HEK293 (cell line): ENCODE measurements at regions not wholly inside any gene's neighbourhood (a gene's known extent, or its start where the extent isn't known, plus 50 kb on each side); places are given as distances from the start of the nearest gene placed in this dataset.

Experiments
- CTCF ChIA-PET: fragments of 350-600 bp; formaldehyde crosslinking; extraction: SDS; loops from one replicate; lab custom pipeline; 2021; ENCODE audit warnings: antibody characterized with exemption; lab: Yijun Ruan, JAX
- POLR2A ChIA-PET: fragments of 300-600 bp; formaldehyde crosslinking; extraction: SDS; loops from one replicate; lab custom pipeline; 2020; ENCODE audit warnings: antibody characterized with exemption, inconsistent platforms; lab: Yijun Ruan, JAX
- H3K27ac ChIP-seq: fragments of 200-500 bp; sonication (Bioruptor generic); 2 replicates; pipeline ENCODE4 v1.5.1; 2014; ENCODE audit warnings: low read depth, low read length, control low read depth, inconsistent platforms; ENCODE audit errors: extremely low read depth
- H3K36me3 ChIP-seq, 2 experiments: fragments of 200-500 bp in 1 of 2; sonication (Bioruptor generic) in 1 of 2; 1 replicate in 1 of 2; 2 replicates in 1 of 2; pipeline ENCODE4 v1.5.1; 2014 to 2017; ENCODE audit warnings: inconsistent platforms in 2 of 2, low read length in 2 of 2; ENCODE audit not compliant: control insufficient read depth in 2 of 2, insufficient read depth in 1 of 2
- H3K4me1 ChIP-seq: fragments of 200-500 bp; sonication (Bioruptor generic); 2 replicates; pipeline ENCODE4 v1.5.1; 2014; ENCODE audit warnings: mild to moderate bottlenecking, low read length, inconsistent platforms; ENCODE audit not compliant: control insufficient read depth, insufficient read depth
- H3K4me3 ChIP-seq: 2 replicates; pipeline ENCODE4 v1.5.1; 2011; ENCODE audit warnings: low read depth, mild to moderate bottlenecking, control low read depth, low read length, moderate library complexity
- H3K9me3 ChIP-seq: fragments of 200-500 bp; sonication (Bioruptor generic); 2 replicates; pipeline ENCODE4 v1.5.1; 2014; ENCODE audit warnings: low read depth, low read length, inconsistent platforms; ENCODE audit not compliant: control insufficient read depth, insufficient read depth
- ATF2 ChIP-seq: fragments of 450-650 bp; formaldehyde crosslinking; IDR thresholded peaks from 2 replicates; pipeline ENCODE4 v1.5.1; 2016; ENCODE audit warnings: missing biosample characterization, missing genetic modification characterization, low read depth
- BCL11A ChIP-seq: fragments of 450-650 bp; formaldehyde crosslinking; IDR thresholded peaks from 2 replicates; pipeline ENCODE4 v1.5.1; 2016; ENCODE audit warnings: low read depth, missing biosample characterization, missing genetic modification characterization
- BCL11B ChIP-seq: fragments of 450-650 bp; formaldehyde crosslinking; IDR thresholded peaks from 2 replicates; pipeline ENCODE4 v1.5.1; 2016; ENCODE audit warnings: low read depth, missing biosample characterization, missing genetic modification characterization
- ELK4 ChIP-seq: IDR thresholded peaks from 2 replicates; pipeline ENCODE4 v1.6.1; 2011; ENCODE audit warnings: mild to moderate bottlenecking, low read depth, low read length, borderline replicate concordance
- GFI1B ChIP-seq: fragments of 450-650 bp; formaldehyde crosslinking; IDR thresholded peaks from 2 replicates; pipeline ENCODE4 v1.5.1; 2016; ENCODE audit warnings: missing biosample characterization, missing genetic modification characterization
- GLI2 ChIP-seq: fragments of 450-650 bp; formaldehyde crosslinking; IDR thresholded peaks from 2 replicates; pipeline ENCODE4; 2017; ENCODE audit warnings: missing biosample characterization, missing genetic modification characterization, low read depth, borderline replicate concordance
- GLI4 ChIP-seq: fragments of 450-650 bp; formaldehyde crosslinking; IDR thresholded peaks from 2 replicates; pipeline ENCODE4 v1.5.1; 2016; ENCODE audit warnings: missing biosample characterization, missing genetic modification characterization
- IKZF3 ChIP-seq: fragments of 450-650 bp; IDR thresholded peaks from 2 replicates; pipeline ENCODE4 v1.5.0; 2018; ENCODE audit warnings: missing biosample characterization, mild to moderate bottlenecking, missing genetic modification characterization, moderate library complexity
- KLF10 ChIP-seq: fragments of 450-650 bp; IDR thresholded peaks from 2 replicates; pipeline ENCODE4 v1.5.1; 2018; ENCODE audit warnings: missing biosample characterization, mild to moderate bottlenecking, missing genetic modification characterization
- KLF16 ChIP-seq: fragments of 450-650 bp; formaldehyde crosslinking; IDR thresholded peaks from 2 replicates; pipeline ENCODE4 v1.5.1; 2017; ENCODE audit warnings: missing biosample characterization, missing genetic modification characterization
- MEIS1 ChIP-seq: sonication (generic); formaldehyde crosslinking; IDR thresholded peaks from 2 replicates; pipeline ENCODE4 v1.8.1; 2022; ENCODE audit warnings: missing genetic modification reagents, mild to moderate bottlenecking, borderline replicate concordance
- MZF1 ChIP-seq: fragments of 450-650 bp; formaldehyde crosslinking; IDR thresholded peaks from 2 replicates; pipeline ENCODE4 v1.5.1; 2017; ENCODE audit warnings: missing biosample characterization, missing genetic modification characterization, borderline replicate concordance
- PRDM1 ChIP-seq: fragments of 450-650 bp; formaldehyde crosslinking; IDR thresholded peaks from 2 replicates; pipeline ENCODE4; 2016; ENCODE audit warnings: missing biosample characterization, missing genetic modification characterization
- SCRT1 ChIP-seq: fragments of 450-650 bp; formaldehyde crosslinking; IDR thresholded peaks from 2 replicates; pipeline ENCODE4 v1.5.1; 2016; ENCODE audit warnings: missing biosample characterization, missing genetic modification characterization, borderline replicate concordance
- SP3 ChIP-seq: fragments of 450-650 bp; formaldehyde crosslinking; IDR thresholded peaks from 2 replicates; pipeline ENCODE4 v1.5.1; 2016; ENCODE audit warnings: missing biosample characterization, missing genetic modification characterization
- ZBTB20 ChIP-seq: fragments of 450-650 bp; formaldehyde crosslinking; IDR thresholded peaks from 2 replicates; pipeline ENCODE4 v1.5.1; 2016; ENCODE audit warnings: missing biosample characterization, missing genetic modification characterization
- ZFHX2 ChIP-seq: fragments of 450-650 bp; formaldehyde crosslinking; conservative IDR thresholded peaks from 2 replicates; pipeline ENCODE4 v1.5.1; 2016; ENCODE audit warnings: missing biosample characterization, missing genetic modification characterization
- ZFP41 ChIP-seq: fragments of 450-650 bp; formaldehyde crosslinking; IDR thresholded peaks from 2 replicates; pipeline ENCODE4 v1.5.1; 2016; ENCODE audit warnings: missing biosample characterization, missing genetic modification characterization, borderline replicate concordance
- ZNF23 ChIP-seq: fragments of 450-650 bp; formaldehyde crosslinking; IDR thresholded peaks from 2 replicates; pipeline ENCODE4 v1.5.1; 2016; ENCODE audit warnings: missing biosample characterization, missing genetic modification characterization, borderline replicate concordance
- ZNF302 ChIP-seq: fragments of 450-650 bp; formaldehyde crosslinking; IDR thresholded peaks from 2 replicates; pipeline ENCODE4 v1.5.1; 2016; ENCODE audit warnings: missing biosample characterization, missing genetic modification characterization, low read depth
- ZNF341 ChIP-seq: fragments of 450-650 bp; formaldehyde crosslinking; IDR thresholded peaks from 2 replicates; pipeline ENCODE4; 2016; ENCODE audit warnings: low read depth, missing biosample characterization, missing genetic modification characterization
- ZNF354C ChIP-seq: fragments of 450-650 bp; formaldehyde crosslinking; IDR thresholded peaks from 2 replicates; pipeline ENCODE4 v1.5.1; 2016; ENCODE audit warnings: missing biosample characterization, missing genetic modification characterization, low read depth, borderline replicate concordance
- ZNF518A ChIP-seq: fragments of 450-650 bp; formaldehyde crosslinking; conservative IDR thresholded peaks from 2 replicates; pipeline ENCODE4 v1.5.1; 2016; ENCODE audit warnings: low read depth, missing biosample characterization, missing genetic modification characterization
- ZNF555 ChIP-seq: fragments of 450-650 bp; formaldehyde crosslinking; conservative IDR thresholded peaks from 2 replicates; pipeline ENCODE4 v1.5.1; 2017; ENCODE audit warnings: missing biosample characterization, mild to moderate bottlenecking, missing genetic modification characterization, inconsistent platforms
- ZNF561 ChIP-seq: fragments of 450-650 bp; IDR thresholded peaks from 2 replicates; pipeline ENCODE4 v1.5.1; 2018; ENCODE audit warnings: missing biosample characterization, missing genetic modification characterization, borderline replicate concordance
- ZNF585B ChIP-seq: fragments of 450-650 bp; formaldehyde crosslinking; IDR thresholded peaks from 2 replicates; pipeline ENCODE4 v1.5.1; 2016; ENCODE audit warnings: missing biosample characterization, missing genetic modification characterization
- ZNF610 ChIP-seq: fragments of 450-650 bp; formaldehyde crosslinking; IDR thresholded peaks from 2 replicates; pipeline ENCODE4 v1.5.1; 2016; ENCODE audit warnings: missing biosample characterization, missing genetic modification characterization, borderline replicate concordance
- ZNF654 ChIP-seq: fragments of 450-650 bp; formaldehyde crosslinking; IDR thresholded peaks from 2 replicates; pipeline ENCODE4 v1.5.1; 2016; ENCODE audit warnings: low read depth, missing biosample characterization, missing genetic modification characterization

GRCh38 chr6:168228676-168229367 lies 90.8 kb downstream of the DACT2 start:
- Histone ChIP-seq H3K36me3 (no peaks in the 10 kb centered on the region), H3K9me3 (no peaks in the 10 kb centered on the region)
- POLR2A ChIA-PET, result no interaction called here
- TF ChIP-seq ZNF555 (tag by site-specific recombination), result no peak
- TF ChIP-seq MEIS1 (CRISPR knock-in tag), result no peak
- TF ChIP-seq KLF10, result no peak
- no peak for TF ChIP-seq IKZF3 (tag by site-specific recombination)
- TF ChIP-seq BCL11A, result no peak
- no peak for TF ChIP-seq ZNF341 (tag by site-specific recombination)
- no peak for TF ChIP-seq GLI2 (tag by site-specific recombination)
- no peak for TF ChIP-seq GFI1B (tag by site-specific recombination)
- TF ChIP-seq ATF2, result no peak
- no peak for TF ChIP-seq MZF1
- no peak for TF ChIP-seq ZNF302 (tag by site-specific recombination)
- TF ChIP-seq KLF16 (tag by site-specific recombination), result no peak
- no peak for TF ChIP-seq ZNF23
- TF ChIP-seq ELK4, result no peak
- no peak for TF ChIP-seq SCRT1 (tag by site-specific recombination)
- TF ChIP-seq BCL11B (tag by site-specific recombination), result no peak
- TF ChIP-seq ZBTB20 (tag by site-specific recombination), result no peak
- TF ChIP-seq, all 188 proteins: peak for 0
- Histone ChIP-seq H3K27ac (no peak overlapping the region), H3K4me1 (no peaks in the 10 kb centered on the region), H3K4me3 (no peak overlapping the region)
- CTCF ChIA-PET, result interaction anchor here (0.5 kb wide), 1 partner anchor 203 kb away, joined by 3 read pairs; no protein-coding TSS in a partner anchor

- ChIA-PET CTCF (interaction anchor here (0.6 kb wide), 1 partner anchor 1515 kb away, joined by 3 read pairs; no protein-coding TSS in a partner anchor), POLR2A (no interaction called here)
- TF ChIP-seq ZNF518A (tag by site-specific recombination), result no peak
- TF ChIP-seq GLI4 (tag by site-specific recombination), result no peak
- no peak for TF ChIP-seq ZNF561
- TF ChIP-seq ZFHX2 (tag by site-specific recombination), result no peak
- TF ChIP-seq PRDM1 (tag by site-specific recombination), result no peak
- no peak for TF ChIP-seq ZFP41 (tag by site-specific recombination)
- TF ChIP-seq ZNF610 (tag by site-specific recombination), result no peak
- no peak for TF ChIP-seq ZNF354C (tag by site-specific recombination)
- TF ChIP-seq SP3 (tag by site-specific recombination), result no peak
- TF ChIP-seq ZNF654 (tag by site-specific recombination), result no peak
- no peak for TF ChIP-seq ZNF585B (tag by site-specific recombination)
These were observed 91.7 kb downstream of the DACT2 start for GRCh38 chr6:168227840-168228239.

More at GRCh38 chr6:168227840-168228239, 91.7 kb downstream of the DACT2 start:
- Histone ChIP-seq H3K36me3 (no peaks in the 10 kb centered on the region), H3K4me3 (no peak overlapping the region), H3K9me3 (no peaks in the 10 kb centered on the region), H3K27ac (no peak overlapping the region), H3K4me1 (no peaks in the 10 kb centered on the region)
